GM04503 (cell line): ENCODE measurements at regions not wholly inside any gene's neighbourhood (a gene's known extent, or its start where the extent isn't known, plus 50 kb on each side); places are given as distances from the start of the nearest gene placed in this dataset.
A peak's percentile ranks its signal among the peaks of the same experiment; 100 is the strongest.
"Not testable (repeated sequence)": the region's sequence is repeated elsewhere in the genome, so short reads cannot be mapped to it uniquely, and the experiment has no call there.

Experiments
- DNase-seq: peaks from one replicate; pipeline ENCODE4 v3.0.0-alpha.2; 2012; ENCODE audit warnings: low read depth

GRCh38 chr2:146386096-146386495 lies 1458.7 kb upstream of the ACVR2A start:
- DNase-seq = no peak

- DNase-seq = no peak
These were observed 1459.8 kb upstream of the ACVR2A start for GRCh38 chr2:146385031-146385430.

- DNase-seq = no peak
These were observed 1468.2 kb upstream of the ACVR2A start for GRCh38 chr2:146376511-146377064.

GRCh38 chr2:146374505-146374904 lies 1470.3 kb upstream of the ACVR2A start:
- DNase-seq = no peak

GRCh38 chr2:146371364-146371763 lies 1473.5 kb upstream of the ACVR2A start:
- DNase-seq = not testable (repeated sequence)

- peak; percentile 16 for DNase-seq
These were observed 1474.0 kb upstream of the ACVR2A start for GRCh38 chr2:146370826-146371225.

GRCh38 chr2:146366276-146366675 lies 1478.6 kb upstream of the ACVR2A start:
- DNase-seq = no peak

- no peak for DNase-seq
These were observed 1479.8 kb upstream of the ACVR2A start for GRCh38 chr2:146365041-146365440.

- no peak for DNase-seq
These were observed 1481.1 kb upstream of the ACVR2A start for GRCh38 chr2:146363731-146364130.

GRCh38 chr2:146351689-146352088 lies 1493.1 kb upstream of the ACVR2A start:
- DNase-seq = no peak

GRCh38 chr2:146349334-146349733 lies 1495.5 kb upstream of the ACVR2A start:
- DNase-seq = no peak

GRCh38 chr2:146324951-146325350 lies 1519.9 kb upstream of the ACVR2A start:
- DNase-seq = no peak

- DNase-seq = no peak
These were observed 1521.3 kb upstream of the ACVR2A start for GRCh38 chr2:146323564-146323963.

GRCh38 chr2:146321175-146321574 lies 1523.7 kb upstream of the ACVR2A start:
- no peak for DNase-seq

GRCh38 chr2:146317959-146318358 lies 1526.9 kb upstream of the ACVR2A start:
- DNase-seq = peak; percentile 47

- no peak for DNase-seq
These were observed 1531.9 kb upstream of the ACVR2A start for GRCh38 chr2:146312899-146313298.

- DNase-seq = no peak
These were observed 1539.7 kb upstream of the ACVR2A start for GRCh38 chr2:146305164-146305563.

- no peak for DNase-seq
These were observed 1543.5 kb upstream of the ACVR2A start for GRCh38 chr2:146301287-146301686.

- DNase-seq = no peak
These were observed 1549.7 kb upstream of the ACVR2A start for GRCh38 chr2:146295080-146295670.

GRCh38 chr2:146287281-146287680 lies 1557.5 kb upstream of the ACVR2A start:
- no peak for DNase-seq

GRCh38 chr2:146278881-146279280 lies 1565.9 kb upstream of the ACVR2A start:
- no peak for DNase-seq

- DNase-seq = no peak
These were observed 1573.5 kb upstream of the ACVR2A start for GRCh38 chr2:146271131-146271831.

- DNase-seq = no peak
These were observed 1574.2 kb upstream of the ACVR2A start for GRCh38 chr2:146270618-146271017.

GRCh38 chr2:146267093-146267492 lies 1577.7 kb upstream of the ACVR2A start:
- DNase-seq = no peak
